Fibroblast of lung (primary cell): ENCODE measurements at regions not wholly inside any gene's neighbourhood (a gene's known extent, or its start where the extent isn't known, plus 50 kb on each side); places are given as distances from the start of the nearest gene placed in this dataset.

Experiments used
- DNase-seq, 2 donors: peaks; one replicate each; pipeline versions ENCODE4 v3.0.0 to v3.0.0-alpha.2; 2010; ENCODE audit warnings: low read depth in 2 of 2
- H2AFZ ChIP-seq: 2 replicates; pipeline ENCODE4 v1.5.1; 2012; ENCODE audit warnings: low read length, control low read depth, inconsistent platforms
- H3K27ac ChIP-seq: 2 replicates; pipeline ENCODE4 v1.5.1; 2011; ENCODE audit warnings: low read length, control low read depth; ENCODE audit not compliant: insufficient read depth
- H3K27me3 ChIP-seq: 2 replicates; pipeline ENCODE4 v1.5.1; 2011; ENCODE audit warnings: mild to moderate bottlenecking, low read length; ENCODE audit not compliant: control insufficient read depth, insufficient read depth
- H3K36me3 ChIP-seq: 2 replicates; pipeline ENCODE4 v1.5.1; 2011; ENCODE audit warnings: low read length; ENCODE audit not compliant: control insufficient read depth, insufficient read depth
- H3K4me1 ChIP-seq: 2 replicates; pipeline ENCODE4 v1.5.1; 2011; ENCODE audit warnings: low read length; ENCODE audit not compliant: control insufficient read depth, insufficient read depth; ENCODE audit errors: extremely low read depth
- H3K4me2 ChIP-seq: 2 replicates; pipeline ENCODE4 v1.5.1; 2011; ENCODE audit warnings: low read length, control low read depth; ENCODE audit not compliant: insufficient read depth; ENCODE audit errors: extremely low read depth
- H3K4me3 ChIP-seq, 4 experiments: fragments of 200-600 bp in 1 of 4; sonication (generic) in 1 of 4; replicated peaks in 1 of 4; 2 replicates each; pipeline ENCODE4 v1.5.1; 2011 to 2016; ENCODE audit warnings: low read length in 4 of 4, low read depth in 3 of 4, mild to moderate bottlenecking in 3 of 4, control low read depth in 2 of 4, inconsistent platforms in 1 of 4, mixed read lengths in 1 of 4; ENCODE audit not compliant: insufficient read depth in 1 of 4; ENCODE audit errors: control extremely low read depth in 1 of 4
- H3K79me2 ChIP-seq: 2 replicates; pipeline ENCODE4 v1.5.1; 2012; ENCODE audit warnings: mild to moderate bottlenecking, low read length, inconsistent platforms; ENCODE audit not compliant: control insufficient read depth, insufficient read depth
- H3K9ac ChIP-seq: 2 replicates; pipeline ENCODE4 v1.5.1; 2011; ENCODE audit warnings: mild to moderate bottlenecking, low read length, control low read depth; ENCODE audit not compliant: insufficient read depth
- H3K9me3 ChIP-seq: 2 replicates; pipeline ENCODE4 v1.5.1; 2012; ENCODE audit warnings: low read depth, low read length; ENCODE audit not compliant: control insufficient read depth, insufficient read depth
- H4K20me1 ChIP-seq: 2 replicates; pipeline ENCODE4 v1.5.1; 2011; ENCODE audit warnings: low read length; ENCODE audit not compliant: control insufficient read depth, insufficient read depth; ENCODE audit errors: extremely low read depth
- EZH2 ChIP-seq: IDR thresholded peaks from 2 replicates; pipeline ENCODE4 v1.5.1; 2012; ENCODE audit warnings: low read length, control low read depth, mild to moderate bottlenecking; ENCODE audit errors: missing control alignments
- TF ChIP-seq, protein P1 (sequence below), 2 donors: IDR thresholded peaks in 1 of 2; conservative IDR thresholded peaks in 1 of 2; 1 replicate in 1 of 2; 2 replicates in 1 of 2; pipeline ENCODE4 v1.5.1; 2011 to 2012; ENCODE audit warnings: low read length in 2 of 2, control low read depth in 1 of 2, inconsistent platforms in 1 of 2, low read depth in 1 of 2, mild to moderate bottlenecking in 1 of 2

DNA sequence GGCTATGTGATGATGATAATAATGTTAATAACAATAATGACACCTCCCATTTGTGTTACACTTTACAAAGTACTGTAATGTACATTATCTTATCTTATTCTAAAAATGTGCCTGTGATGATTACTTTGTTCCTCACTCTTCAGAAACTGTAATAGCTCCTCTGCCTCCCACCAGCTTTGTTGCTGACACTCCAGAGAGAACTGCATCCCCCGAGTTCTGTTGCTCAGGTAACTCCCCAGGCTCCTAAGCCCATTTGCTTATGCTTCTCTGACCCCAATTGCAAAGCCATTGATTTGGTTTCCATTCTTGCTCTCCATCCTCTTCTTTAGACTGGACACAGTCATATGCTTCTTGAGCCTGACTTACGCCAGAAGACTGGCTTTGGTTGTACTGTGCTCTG, 319.7 kb downstream of the EPM2A start:
- no peak overlapping the region for H3K4me2 ChIP-seq
- H3K27ac ChIP-seq: no peak overlapping the region
- no peaks in the 10 kb centered on the region for H3K36me3 ChIP-seq
- no peak overlapping the region for H3K4me3 ChIP-seq
- H4K20me1 ChIP-seq: no peaks in the 10 kb centered on the region
- H3K27me3 ChIP-seq: no peaks in the 10 kb centered on the region
- no peaks in the 10 kb centered on the region for H3K4me1 ChIP-seq
- TF ChIP-seq, protein P1, sequence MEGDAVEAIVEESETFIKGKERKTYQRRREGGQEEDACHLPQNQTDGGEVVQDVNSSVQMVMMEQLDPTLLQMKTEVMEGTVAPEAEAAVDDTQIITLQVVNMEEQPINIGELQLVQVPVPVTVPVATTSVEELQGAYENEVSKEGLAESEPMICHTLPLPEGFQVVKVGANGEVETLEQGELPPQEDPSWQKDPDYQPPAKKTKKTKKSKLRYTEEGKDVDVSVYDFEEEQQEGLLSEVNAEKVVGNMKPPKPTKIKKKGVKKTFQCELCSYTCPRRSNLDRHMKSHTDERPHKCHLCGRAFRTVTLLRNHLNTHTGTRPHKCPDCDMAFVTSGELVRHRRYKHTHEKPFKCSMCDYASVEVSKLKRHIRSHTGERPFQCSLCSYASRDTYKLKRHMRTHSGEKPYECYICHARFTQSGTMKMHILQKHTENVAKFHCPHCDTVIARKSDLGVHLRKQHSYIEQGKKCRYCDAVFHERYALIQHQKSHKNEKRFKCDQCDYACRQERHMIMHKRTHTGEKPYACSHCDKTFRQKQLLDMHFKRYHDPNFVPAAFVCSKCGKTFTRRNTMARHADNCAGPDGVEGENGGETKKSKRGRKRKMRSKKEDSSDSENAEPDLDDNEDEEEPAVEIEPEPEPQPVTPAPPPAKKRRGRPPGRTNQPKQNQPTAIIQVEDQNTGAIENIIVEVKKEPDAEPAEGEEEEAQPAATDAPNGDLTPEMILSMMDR (conservative IDR thresholded peaks at IDR 0.05 in 1 of 2, IDR thresholded peaks at IDR 0.05 in 1 of 2; ENCODE audit: low read depth in 1 of 2, low read length in 2 of 2): no peak
- no peak for TF ChIP-seq EZH2
- no peaks in the 10 kb centered on the region for H3K79me2 ChIP-seq
- H3K9me3 ChIP-seq: no peaks in the 10 kb centered on the region
- no peak for DNase-seq
- H2AFZ ChIP-seq: no peak overlapping the region
- no peak overlapping the region for H3K9ac ChIP-seq

DNA sequence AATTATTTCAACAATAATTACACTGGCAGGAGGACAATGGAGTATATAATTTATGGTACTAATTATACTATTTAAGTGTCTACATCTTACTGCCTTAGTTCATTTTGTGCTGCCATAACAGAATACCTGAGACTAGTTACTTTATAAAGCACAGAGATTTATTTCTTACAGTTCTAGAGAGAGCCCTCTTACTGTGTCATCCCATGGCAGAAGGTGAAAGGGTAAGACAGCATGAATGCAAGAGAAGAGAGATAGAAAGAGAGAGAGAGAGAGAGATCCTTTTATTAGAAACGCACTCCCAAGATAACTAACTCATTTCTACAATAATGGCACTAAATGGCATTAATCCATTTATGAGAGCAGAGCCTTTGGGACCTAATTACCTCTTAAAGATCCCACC, 314.7 kb downstream of the EPM2A start:
- Histone ChIP-seq H3K27me3 (no peaks in the 10 kb centered on the region), H3K27ac (no peak overlapping the region), H3K36me3 (no peaks in the 10 kb centered on the region), H3K4me3 (no peak overlapping the region), H3K79me2 (no peaks in the 10 kb centered on the region), H4K20me1 (no peaks in the 10 kb centered on the region), H3K4me2 (no peak overlapping the region), H3K9me3 (no peaks in the 10 kb centered on the region), H3K9ac (no peak overlapping the region), H3K4me1 (no peaks in the 10 kb centered on the region), H2AFZ (no peak overlapping the region)
- no peak for TF ChIP-seq EZH2
- TF ChIP-seq, protein P1 (conservative IDR thresholded peaks at IDR 0.05 in 1 of 2, IDR thresholded peaks at IDR 0.05 in 1 of 2; ENCODE audit: low read depth in 1 of 2, low read length in 2 of 2): no peak
- DNase-seq: no peak

DNA sequence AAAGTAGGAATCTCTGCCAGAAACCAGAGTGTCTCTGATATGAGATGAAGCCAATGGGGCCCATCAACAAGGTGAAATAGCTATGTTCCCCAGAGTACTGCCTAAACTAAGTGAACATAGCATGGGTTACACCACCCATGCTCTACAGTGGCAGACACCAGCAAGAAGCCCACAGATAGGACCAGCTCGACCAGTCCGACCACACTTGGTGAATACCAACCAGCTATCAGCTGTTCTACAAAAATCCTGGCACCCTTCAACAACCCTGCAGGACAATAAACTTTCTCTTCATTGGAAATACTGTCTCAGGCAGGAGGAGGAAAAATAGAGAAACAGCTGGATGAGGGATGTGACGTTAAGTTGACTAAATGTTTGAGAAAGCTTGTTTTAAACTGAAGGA, 311.4 kb downstream of the EPM2A start:
- TF ChIP-seq, protein P1 (conservative IDR thresholded peaks at IDR 0.05 in 1 of 2, IDR thresholded peaks at IDR 0.05 in 1 of 2; ENCODE audit: low read depth in 1 of 2, low read length in 2 of 2): no peak
- no peak for TF ChIP-seq EZH2
- no peaks in the 10 kb centered on the region for H3K79me2 ChIP-seq
- no peak overlapping the region for H3K4me2 ChIP-seq
- no peaks in the 10 kb centered on the region for H3K9me3 ChIP-seq
- H4K20me1 ChIP-seq: no peaks in the 10 kb centered on the region
- DNase-seq: no peak
- no peak overlapping the region for H3K4me3 ChIP-seq
- H3K27ac ChIP-seq: no peak overlapping the region
- H3K9ac ChIP-seq: no peak overlapping the region
- no peaks in the 10 kb centered on the region for H3K27me3 ChIP-seq
- no peak overlapping the region for H2AFZ ChIP-seq
- H3K4me1 ChIP-seq: no peaks in the 10 kb centered on the region
- H3K36me3 ChIP-seq: no peaks in the 10 kb centered on the region
